Ascending aorta (tissue), 2 donors: ENCODE measurements at regions not wholly inside any gene's neighbourhood (a gene's known extent, or its start where the extent isn't known, plus 50 kb on each side); places are given as distances from the start of the nearest gene placed in this dataset.

Source experiments
- DNase-seq, 2 donors: peaks; one replicate each; pipeline ENCODE4 v3.0.0-alpha.2; 2019; ENCODE audit warnings: low spot score in 2 of 2
- H3K27ac ChIP-seq, 2 donors: fragments of 200-600 bp; sonication (generic); one replicate each; pipeline ENCODE4 v1.5.1; 2016 to 2017; ENCODE audit warnings: mild to moderate bottlenecking in 1 of 2
- H3K27me3 ChIP-seq: fragments of 200-600 bp; sonication (generic); one replicate; pipeline ENCODE4 v1.5.1; 2017
- H3K36me3 ChIP-seq, 2 donors: fragments of 200-600 bp; sonication (generic); one replicate each; pipeline ENCODE4 v1.5.1; 2016
- H3K4me1 ChIP-seq, 2 donors: fragments of 200-600 bp; sonication (generic); one replicate each; pipeline ENCODE4 v1.5.1; 2016 to 2017; ENCODE audit warnings: mild to moderate bottlenecking in 1 of 2
- H3K4me3 ChIP-seq, 2 donors: fragments of 200-600 bp; sonication (generic); one replicate each; pipeline ENCODE4 v1.5.1; 2016 to 2017; ENCODE audit warnings: mild to moderate bottlenecking in 1 of 2
- H3K9me3 ChIP-seq, 2 donors: fragments of 200-600 bp; sonication (generic); one replicate each; pipeline ENCODE4 v1.5.1; 2016
- intact Hi-C: fragments of 100-400 bp; cut with DNase I; formaldehyde crosslinking; loops from one replicate; pipeline ENCODE4 v1.15.1; 2023
- TF ChIP-seq, protein P1 (sequence below), 3 experiments: fragments of 200-600 bp in 2 of 3; fragments of 450-650 bp in 1 of 3; sonication (generic) in 2 of 3; IDR thresholded peaks; one replicate each; pipeline ENCODE4 v1.5.1; 2016 to 2019; ENCODE audit warnings: antibody characterized with exemption in 3 of 3, mild to moderate bottlenecking in 1 of 3, moderate library complexity in 1 of 3

DNA sequence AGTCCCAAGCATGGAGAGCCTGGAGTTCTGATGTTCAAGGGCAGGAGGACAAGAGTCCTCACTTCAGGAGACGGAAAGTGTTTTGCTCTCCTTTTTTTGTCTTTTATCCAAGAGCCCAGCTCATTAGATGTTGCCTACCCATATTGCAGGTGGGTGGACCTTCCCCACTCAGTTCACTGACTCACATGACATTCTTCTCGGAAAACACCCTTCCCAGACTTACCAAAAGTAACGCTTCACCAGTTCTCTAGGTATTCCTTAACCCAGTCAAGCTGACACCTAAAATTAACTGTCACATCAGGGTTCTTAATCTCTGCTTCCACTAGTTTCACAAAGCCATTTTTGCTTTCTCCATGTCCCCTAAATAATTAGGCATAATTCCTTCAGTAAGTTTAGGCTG, 2215.4 kb upstream of the PCDH20 start:
- DNase-seq, result no peak
- H3K27me3 ChIP-seq, result no peaks in the 10 kb centered on the region
- no peak overlapping the region for H3K27ac ChIP-seq
- no peaks in the 10 kb centered on the region for H3K36me3 ChIP-seq
- no peaks in the 10 kb centered on the region for H3K4me1 ChIP-seq
- TF ChIP-seq, protein P1, sequence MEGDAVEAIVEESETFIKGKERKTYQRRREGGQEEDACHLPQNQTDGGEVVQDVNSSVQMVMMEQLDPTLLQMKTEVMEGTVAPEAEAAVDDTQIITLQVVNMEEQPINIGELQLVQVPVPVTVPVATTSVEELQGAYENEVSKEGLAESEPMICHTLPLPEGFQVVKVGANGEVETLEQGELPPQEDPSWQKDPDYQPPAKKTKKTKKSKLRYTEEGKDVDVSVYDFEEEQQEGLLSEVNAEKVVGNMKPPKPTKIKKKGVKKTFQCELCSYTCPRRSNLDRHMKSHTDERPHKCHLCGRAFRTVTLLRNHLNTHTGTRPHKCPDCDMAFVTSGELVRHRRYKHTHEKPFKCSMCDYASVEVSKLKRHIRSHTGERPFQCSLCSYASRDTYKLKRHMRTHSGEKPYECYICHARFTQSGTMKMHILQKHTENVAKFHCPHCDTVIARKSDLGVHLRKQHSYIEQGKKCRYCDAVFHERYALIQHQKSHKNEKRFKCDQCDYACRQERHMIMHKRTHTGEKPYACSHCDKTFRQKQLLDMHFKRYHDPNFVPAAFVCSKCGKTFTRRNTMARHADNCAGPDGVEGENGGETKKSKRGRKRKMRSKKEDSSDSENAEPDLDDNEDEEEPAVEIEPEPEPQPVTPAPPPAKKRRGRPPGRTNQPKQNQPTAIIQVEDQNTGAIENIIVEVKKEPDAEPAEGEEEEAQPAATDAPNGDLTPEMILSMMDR (IDR thresholded peaks at IDR 0.05), result no peak
- no peaks in the 10 kb centered on the region for H3K9me3 ChIP-seq
- no peak overlapping the region for H3K4me3 ChIP-seq
- intact Hi-C loops, result no loop called here

DNA sequence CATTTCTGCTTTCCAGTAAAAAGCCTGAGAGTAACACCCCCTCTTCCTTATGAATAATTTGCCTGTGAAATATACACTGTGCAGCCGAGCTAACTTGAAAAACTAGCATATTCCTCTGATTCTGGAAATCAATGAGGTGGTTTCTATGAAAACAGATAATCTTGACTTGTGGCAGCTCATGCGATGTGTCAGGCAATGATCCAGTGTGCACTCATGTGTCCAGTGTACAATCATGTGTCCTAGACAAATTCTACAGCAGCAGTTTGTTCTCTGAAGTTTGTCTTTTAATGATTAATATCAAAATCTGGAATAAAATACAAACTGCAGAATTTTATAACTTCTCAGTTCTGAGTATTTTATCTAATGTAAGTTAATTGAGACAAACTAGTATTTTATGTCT, 2213.9 kb upstream of the PCDH20 start:
- no peaks in the 10 kb centered on the region for H3K27me3 ChIP-seq
- intact Hi-C loops, result no loop called here
- H3K27ac ChIP-seq, result no peak overlapping the region
- H3K4me3 ChIP-seq, result no peak overlapping the region
- H3K9me3 ChIP-seq, result no peaks in the 10 kb centered on the region
- H3K36me3 ChIP-seq, result no peaks in the 10 kb centered on the region
- TF ChIP-seq, protein P1 (IDR thresholded peaks at IDR 0.05), result no peak
- H3K4me1 ChIP-seq, result no peaks in the 10 kb centered on the region
- DNase-seq, result no peak

DNA sequence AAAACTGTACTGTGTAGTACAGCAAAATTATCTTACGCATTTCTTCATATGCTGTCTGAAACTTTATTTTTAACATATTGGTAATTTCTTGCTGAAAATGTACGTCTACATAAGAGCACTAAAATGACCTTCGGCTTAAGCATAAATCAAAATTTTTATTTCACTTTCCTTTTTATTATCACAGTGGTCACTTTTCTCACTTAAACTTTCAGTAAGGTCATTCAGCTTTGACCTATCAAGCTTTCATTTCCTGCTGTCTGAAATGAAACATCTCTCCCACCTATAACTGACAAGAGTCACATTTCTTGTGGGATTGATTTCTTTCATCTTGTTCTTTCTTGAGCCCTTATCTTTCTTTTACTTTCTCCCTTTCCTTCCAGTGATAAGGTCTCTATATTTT, 2212.7 kb upstream of the PCDH20 start:
- no peak for DNase-seq
- intact Hi-C loops, result no loop called here
- H3K36me3 ChIP-seq, result no peaks in the 10 kb centered on the region
- no peaks in the 10 kb centered on the region for H3K4me1 ChIP-seq
- no peaks in the 10 kb centered on the region for H3K27me3 ChIP-seq
- TF ChIP-seq, protein P1 (IDR thresholded peaks at IDR 0.05), result no peak
- no peaks in the 10 kb centered on the region for H3K9me3 ChIP-seq
- H3K4me3 ChIP-seq, result no peak overlapping the region
- H3K27ac ChIP-seq, result no peak overlapping the region

DNA sequence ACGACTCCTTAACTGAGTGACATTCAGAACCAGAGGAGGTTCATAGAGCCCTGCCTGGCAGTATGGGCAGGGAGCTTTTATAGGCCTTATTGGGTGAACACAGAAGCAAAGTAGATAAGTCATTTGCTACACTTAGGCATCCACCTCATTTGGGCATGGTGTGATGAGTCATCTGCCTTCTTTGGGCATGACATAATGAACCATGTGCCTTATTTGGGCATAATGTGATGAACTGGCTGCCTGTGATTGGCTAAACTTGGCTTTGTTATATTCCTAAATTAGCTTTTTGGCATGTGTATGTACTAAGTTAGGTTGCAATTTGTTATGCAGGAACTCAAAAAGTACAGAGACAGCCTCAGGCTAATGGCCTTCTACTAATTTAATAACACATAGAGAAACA, 2210.2 kb upstream of the PCDH20 start:
- TF ChIP-seq, protein P1 (IDR thresholded peaks at IDR 0.05), result no peak
- intact Hi-C loops, result no loop called here
- Histone ChIP-seq H3K27ac (no peak overlapping the region), H3K4me1 (no peaks in the 10 kb centered on the region), H3K27me3 (no peaks in the 10 kb centered on the region), H3K9me3 (no peaks in the 10 kb centered on the region), H3K36me3 (no peaks in the 10 kb centered on the region), H3K4me3 (no peak overlapping the region)
- no peak for DNase-seq

DNA sequence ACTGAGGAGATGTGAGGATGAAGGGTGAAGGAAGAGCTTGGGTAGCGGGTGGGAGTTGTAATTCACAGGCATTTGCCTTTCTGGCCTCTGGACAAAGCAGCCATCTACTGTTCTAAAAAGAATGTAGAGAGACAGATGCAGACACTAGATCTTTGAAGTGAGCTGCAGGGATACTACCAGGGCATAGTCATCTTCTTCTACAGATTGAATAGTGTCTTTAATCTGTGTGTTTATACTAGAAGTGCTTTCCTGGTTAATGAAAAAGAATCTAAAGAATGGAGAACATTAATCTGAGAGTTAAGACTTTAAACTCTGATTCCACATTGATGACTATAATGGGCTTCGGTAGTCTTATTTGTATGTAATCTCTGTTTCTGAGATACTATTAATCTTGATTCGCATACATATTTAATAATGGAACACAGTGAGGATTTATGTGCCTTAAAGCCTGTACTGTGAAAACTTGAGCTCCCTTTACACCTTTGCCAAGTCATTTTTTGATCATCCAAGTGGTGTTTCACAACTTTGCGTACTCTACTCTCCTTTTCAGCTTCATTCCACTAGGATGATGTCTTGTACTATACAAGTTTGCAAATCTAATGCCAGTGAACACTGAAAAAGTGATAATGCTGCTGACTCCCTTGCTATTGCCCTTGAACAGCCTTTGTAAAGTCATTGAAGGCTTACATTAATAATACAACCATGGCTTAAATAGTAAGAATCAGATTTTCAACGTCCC, 2199.4 kb upstream of the PCDH20 start:
- H3K27ac ChIP-seq, result no peak overlapping the region
- TF ChIP-seq, protein P1 (IDR thresholded peaks at IDR 0.05), result no peak
- H3K4me3 ChIP-seq, result no peak overlapping the region
- intact Hi-C loops, result no loop called here
- no peaks in the 10 kb centered on the region for H3K4me1 ChIP-seq
- no peak for DNase-seq
- no peaks in the 10 kb centered on the region for H3K9me3 ChIP-seq
- H3K36me3 ChIP-seq, result no peaks in the 10 kb centered on the region
- H3K27me3 ChIP-seq, result no peaks in the 10 kb centered on the region

DNA sequence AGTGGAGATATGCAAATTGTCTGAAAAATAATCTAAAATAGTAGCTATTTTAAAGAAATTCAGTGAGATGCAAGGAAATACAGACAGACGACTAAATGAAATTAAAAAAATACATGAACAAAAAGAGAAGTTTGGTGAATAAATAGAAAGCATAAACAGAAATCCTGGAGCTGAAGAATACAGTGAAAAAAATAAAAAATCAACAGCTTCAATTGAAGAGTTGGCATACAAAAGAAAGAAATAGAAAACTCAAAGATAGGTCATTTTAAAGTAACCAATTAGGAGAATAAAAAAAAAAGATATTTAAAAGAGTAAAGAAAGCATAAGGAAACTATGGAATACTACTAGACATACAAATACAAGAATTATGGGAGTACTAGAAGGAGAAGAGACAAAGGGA, 2191.5 kb upstream of the PCDH20 start:
- Histone ChIP-seq H3K27ac (no peak overlapping the region), H3K27me3 (no peaks in the 10 kb centered on the region), H3K36me3 (no peaks in the 10 kb centered on the region), H3K9me3 (peaks cover 0 to 5% of the 10 kb centered on the region in 2 donors), H3K4me1 (no peaks in the 10 kb centered on the region), H3K4me3 (no peak overlapping the region)
- TF ChIP-seq, protein P1 (IDR thresholded peaks at IDR 0.05), result no peak
- intact Hi-C loops, result no loop called here
- no peak for DNase-seq
